ENCODE measurements at regions not wholly inside any gene's neighbourhood (a gene's known extent, or its start where the extent isn't known, plus 50 kb on each side); places are given as distances from the start of the nearest gene placed in this dataset.

GRCh38 chr10:10685566-10685965 is 332.1 kb upstream of the CELF2 start:
- Histone ChIP-seq H3K27ac (ENCODE audit: low read depth, low read length) (no peak overlapping the region), H3K4me1 (ENCODE audit: control insufficient read depth, insufficient read depth, low read length) (no peaks in the 10 kb centered on the region), H3K9me3 (ENCODE audit: control insufficient read depth, insufficient read depth, low read length) (no peaks in the 10 kb centered on the region), H3K36me3 (ENCODE audit: control insufficient read depth, insufficient read depth, low read length) (no peaks in the 10 kb centered on the region), H3K27me3 (ENCODE audit: control insufficient read depth, insufficient read depth, low read length) (no peaks in the 10 kb centered on the region), H3K4me3 (ENCODE audit: low read depth, low read length) (no peak overlapping the region)
- WGBS (ENCODE audit: insufficient coverage), result no CpG with 5 or more reads among the region's 1 CpG
- DNase-seq (ENCODE audit: low read depth in 4 of 6, low spot score in 6 of 6), result no peak

- WGBS (ENCODE audit: insufficient coverage), result no CpG with 5 or more reads among the region's 4 CpGs
- no peak overlapping the region for H3K4me3 ChIP-seq (ENCODE audit: low read depth, low read length)
- no peaks in the 10 kb centered on the region for H3K9me3 ChIP-seq (ENCODE audit: control insufficient read depth, insufficient read depth, low read length)
- H3K27ac ChIP-seq (ENCODE audit: low read depth, low read length), result no peak overlapping the region
- no peaks in the 10 kb centered on the region for H3K36me3 ChIP-seq (ENCODE audit: control insufficient read depth, insufficient read depth, low read length)
- H3K4me1 ChIP-seq (ENCODE audit: control insufficient read depth, insufficient read depth, low read length), result no peaks in the 10 kb centered on the region
- peak in 1 of 6 donors; percentile 53 for DNase-seq (ENCODE audit: low read depth in 4 of 6, low spot score in 6 of 6)
- no peaks in the 10 kb centered on the region for H3K27me3 ChIP-seq (ENCODE audit: control insufficient read depth, insufficient read depth, low read length)
These were observed 329.9 kb upstream of the CELF2 start for GRCh38 chr10:10687751-10688150.

- H3K9me3 ChIP-seq (ENCODE audit: control insufficient read depth, insufficient read depth, low read length), result no peaks in the 10 kb centered on the region
- no peaks in the 10 kb centered on the region for H3K27me3 ChIP-seq (ENCODE audit: control insufficient read depth, insufficient read depth, low read length)
- H3K4me1 ChIP-seq (ENCODE audit: control insufficient read depth, insufficient read depth, low read length), result no peaks in the 10 kb centered on the region
- H3K27ac ChIP-seq (ENCODE audit: low read depth, low read length), result no peak overlapping the region
- WGBS (ENCODE audit: insufficient coverage), result 53% methylated on average over 3 of the region's 3 CpGs
- no peaks in the 10 kb centered on the region for H3K36me3 ChIP-seq (ENCODE audit: control insufficient read depth, insufficient read depth, low read length)
- DNase-seq (ENCODE audit: low read depth in 4 of 6, low spot score in 6 of 6), result no peak
- H3K4me3 ChIP-seq (ENCODE audit: low read depth, low read length), result no peak overlapping the region
These were observed 318.2 kb upstream of the CELF2 start for GRCh38 chr10:10699427-10699826.

- DNase-seq (ENCODE audit: low read depth in 4 of 6, low spot score in 6 of 6), result no peak
- no peaks in the 10 kb centered on the region for H3K9me3 ChIP-seq (ENCODE audit: control insufficient read depth, insufficient read depth, low read length)
- no peaks in the 10 kb centered on the region for H3K27me3 ChIP-seq (ENCODE audit: control insufficient read depth, insufficient read depth, low read length)
- no peak overlapping the region for H3K27ac ChIP-seq (ENCODE audit: low read depth, low read length)
- H3K4me1 ChIP-seq (ENCODE audit: control insufficient read depth, insufficient read depth, low read length), result no peaks in the 10 kb centered on the region
- 80% methylated on average over 2 of the region's 5 CpGs for WGBS (ENCODE audit: insufficient coverage)
- no peak overlapping the region for H3K4me3 ChIP-seq (ENCODE audit: low read depth, low read length)
- no peaks in the 10 kb centered on the region for H3K36me3 ChIP-seq (ENCODE audit: control insufficient read depth, insufficient read depth, low read length)
These were observed 316.5 kb upstream of the CELF2 start for GRCh38 chr10:10701084-10701611.

- WGBS (ENCODE audit: insufficient coverage), result 0% methylated on average over 1 of the region's 1 CpG
- no peak for DNase-seq (ENCODE audit: low read depth in 4 of 6, low spot score in 6 of 6)
- Histone ChIP-seq H3K27me3 (ENCODE audit: control insufficient read depth, insufficient read depth, low read length) (no peaks in the 10 kb centered on the region), H3K4me3 (ENCODE audit: low read depth, low read length) (no peak overlapping the region), H3K36me3 (ENCODE audit: control insufficient read depth, insufficient read depth, low read length) (no peaks in the 10 kb centered on the region), H3K27ac (ENCODE audit: low read depth, low read length) (no peak overlapping the region), H3K9me3 (ENCODE audit: control insufficient read depth, insufficient read depth, low read length) (no peaks in the 10 kb centered on the region), H3K4me1 (ENCODE audit: control insufficient read depth, insufficient read depth, low read length) (no peaks in the 10 kb centered on the region)
These were observed 315.5 kb upstream of the CELF2 start for GRCh38 chr10:10702211-10702610.

- H3K4me3 ChIP-seq (ENCODE audit: low read depth, low read length), result no peak overlapping the region
- 100% methylated on average over 1 of the region's 2 CpGs for WGBS (ENCODE audit: insufficient coverage)
These were observed 314.3 kb upstream of the CELF2 start for GRCh38 chr10:10703382-10703781.

GRCh38 chr10:10712155-10712704 is 305.4 kb upstream of the CELF2 start:
- no peak overlapping the region for H3K4me3 ChIP-seq (ENCODE audit: low read depth, low read length)
- no peak overlapping the region for H3K27ac ChIP-seq (ENCODE audit: low read depth, low read length)
- no peaks in the 10 kb centered on the region for H3K36me3 ChIP-seq (ENCODE audit: control insufficient read depth, insufficient read depth, low read length)
- no peaks in the 10 kb centered on the region for H3K4me1 ChIP-seq (ENCODE audit: control insufficient read depth, insufficient read depth, low read length)
- 60% methylated on average over 7 of the region's 7 CpGs for WGBS (ENCODE audit: insufficient coverage)
- DNase-seq (ENCODE audit: low read depth in 4 of 6, low spot score in 6 of 6), result no peak
- H3K27me3 ChIP-seq (ENCODE audit: control insufficient read depth, insufficient read depth, low read length), result no peaks in the 10 kb centered on the region
- H3K9me3 ChIP-seq (ENCODE audit: control insufficient read depth, insufficient read depth, low read length), result no peaks in the 10 kb centered on the region

More at GRCh38 chr10:10703382-10703781, 314.3 kb upstream of the CELF2 start:
- H3K27ac ChIP-seq (ENCODE audit: low read depth, low read length), result no peak overlapping the region
- H3K4me1 ChIP-seq (ENCODE audit: control insufficient read depth, insufficient read depth, low read length), result no peaks in the 10 kb centered on the region
- no peak for DNase-seq (ENCODE audit: low read depth in 4 of 6, low spot score in 6 of 6)
- H3K27me3 ChIP-seq (ENCODE audit: control insufficient read depth, insufficient read depth, low read length), result no peaks in the 10 kb centered on the region
- no peaks in the 10 kb centered on the region for H3K36me3 ChIP-seq (ENCODE audit: control insufficient read depth, insufficient read depth, low read length)
- no peaks in the 10 kb centered on the region for H3K9me3 ChIP-seq (ENCODE audit: control insufficient read depth, insufficient read depth, low read length)

- no peak for DNase-seq (ENCODE audit: low read depth in 4 of 6, low spot score in 6 of 6)
- Histone ChIP-seq H3K27me3 (ENCODE audit: control insufficient read depth, insufficient read depth, low read length) (no peaks in the 10 kb centered on the region), H3K4me3 (ENCODE audit: low read depth, low read length) (no peak overlapping the region), H3K36me3 (ENCODE audit: control insufficient read depth, insufficient read depth, low read length) (no peaks in the 10 kb centered on the region), H3K9me3 (ENCODE audit: control insufficient read depth, insufficient read depth, low read length) (no peaks in the 10 kb centered on the region), H3K4me1 (ENCODE audit: control insufficient read depth, insufficient read depth, low read length) (no peaks in the 10 kb centered on the region), H3K27ac (ENCODE audit: low read depth, low read length) (no peak overlapping the region)
- WGBS (ENCODE audit: insufficient coverage), result no CpG with 5 or more reads among the region's 2 CpGs
These were observed 303.3 kb upstream of the CELF2 start for GRCh38 chr10:10714327-10714726.

- H3K4me1 ChIP-seq (ENCODE audit: control insufficient read depth, insufficient read depth, low read length), result no peaks in the 10 kb centered on the region
- no peaks in the 10 kb centered on the region for H3K36me3 ChIP-seq (ENCODE audit: control insufficient read depth, insufficient read depth, low read length)
- peak in 1 of 6 donors; percentile 32 for DNase-seq (ENCODE audit: low read depth in 4 of 6, low spot score in 6 of 6)
- no peak overlapping the region for H3K27ac ChIP-seq (ENCODE audit: low read depth, low read length)
- H3K27me3 ChIP-seq (ENCODE audit: control insufficient read depth, insufficient read depth, low read length), result no peaks in the 10 kb centered on the region
- H3K9me3 ChIP-seq (ENCODE audit: control insufficient read depth, insufficient read depth, low read length), result no peaks in the 10 kb centered on the region
- H3K4me3 ChIP-seq (ENCODE audit: low read depth, low read length), result no peak overlapping the region
- no CpG with 5 or more reads among the region's 4 CpGs for WGBS (ENCODE audit: insufficient coverage)
These were observed 300.7 kb upstream of the CELF2 start for GRCh38 chr10:10716972-10717371.

- Histone ChIP-seq H3K36me3 (ENCODE audit: control insufficient read depth, insufficient read depth, low read length) (no peaks in the 10 kb centered on the region), H3K9me3 (ENCODE audit: control insufficient read depth, insufficient read depth, low read length) (no peaks in the 10 kb centered on the region), H3K4me1 (ENCODE audit: control insufficient read depth, insufficient read depth, low read length) (no peaks in the 10 kb centered on the region), H3K4me3 (ENCODE audit: low read depth, low read length) (no peak overlapping the region), H3K27ac (ENCODE audit: low read depth, low read length) (no peak overlapping the region), H3K27me3 (ENCODE audit: control insufficient read depth, insufficient read depth, low read length) (no peaks in the 10 kb centered on the region)
- DNase-seq (ENCODE audit: low read depth in 4 of 6, low spot score in 6 of 6), result no peak
These were observed 295.2 kb upstream of the CELF2 start for GRCh38 chr10:10722422-10722821.
